ENCODE measurements at regions not wholly inside any gene's neighbourhood (a gene's known extent, or its start where the extent isn't known, plus 50 kb on each side); places are given as distances from the start of the nearest gene placed in this dataset.

GRCh38 chr14:42782754-42783153 lies 1176.1 kb downstream of the LRFN5 start:
- no peaks in the 10 kb centered on the region for H3K9me3 Mint-ChIP-seq (ENCODE audit: unreplicated experiment)
- H3K4me1 Mint-ChIP-seq (ENCODE audit: low read depth, unreplicated experiment): no peaks in the 10 kb centered on the region
- no peak overlapping the region for H3K4me3 Mint-ChIP-seq (ENCODE audit: unreplicated experiment)
- no peaks in the 10 kb centered on the region for H3K27me3 Mint-ChIP-seq (ENCODE audit: unreplicated experiment)
- TF ChIP-seq CTCF (IDR thresholded peaks at IDR 0.05; ENCODE audit: partially characterized antibody, unreplicated experiment): no peak
- no peak for DNase-seq
- H3K27ac Mint-ChIP-seq (ENCODE audit: unreplicated experiment): no peak overlapping the region
- peaks cover 9% of the 10 kb centered on the region for H3K36me3 Mint-ChIP-seq (ENCODE audit: unreplicated experiment)

- no peak overlapping the region for H3K27ac Mint-ChIP-seq (ENCODE audit: unreplicated experiment)
- TF ChIP-seq CTCF (IDR thresholded peaks at IDR 0.05; ENCODE audit: partially characterized antibody, unreplicated experiment): no peak
These were observed 1172.3 kb downstream of the LRFN5 start for GRCh38 chr14:42778984-42779383.

GRCh38 chr14:42750771-42751170 lies 1144.1 kb downstream of the LRFN5 start:
- no peak for DNase-seq
- H3K4me3 Mint-ChIP-seq (ENCODE audit: unreplicated experiment): no peak overlapping the region
- H3K9me3 Mint-ChIP-seq (ENCODE audit: unreplicated experiment): no peaks in the 10 kb centered on the region
- no peak overlapping the region for H3K27ac Mint-ChIP-seq (ENCODE audit: unreplicated experiment)
- no peaks in the 10 kb centered on the region for H3K27me3 Mint-ChIP-seq (ENCODE audit: unreplicated experiment)
- H3K36me3 Mint-ChIP-seq (ENCODE audit: unreplicated experiment): no peaks in the 10 kb centered on the region
- H3K4me1 Mint-ChIP-seq (ENCODE audit: low read depth, unreplicated experiment): no peaks in the 10 kb centered on the region
- TF ChIP-seq CTCF (IDR thresholded peaks at IDR 0.05; ENCODE audit: partially characterized antibody, unreplicated experiment): no peak

More at GRCh38 chr14:42778984-42779383, 1172.3 kb downstream of the LRFN5 start:
- Mint-ChIP-seq H3K4me3 (ENCODE audit: unreplicated experiment) (no peak overlapping the region), H3K9me3 (ENCODE audit: unreplicated experiment) (no peaks in the 10 kb centered on the region), H3K36me3 (ENCODE audit: unreplicated experiment) (no peaks in the 10 kb centered on the region), H3K27me3 (ENCODE audit: unreplicated experiment) (no peaks in the 10 kb centered on the region), H3K4me1 (ENCODE audit: low read depth, unreplicated experiment) (no peaks in the 10 kb centered on the region)
- no peak for DNase-seq

- no peak overlapping the region for H3K4me3 Mint-ChIP-seq (ENCODE audit: unreplicated experiment)
- no peak for TF ChIP-seq CTCF (IDR thresholded peaks at IDR 0.05; ENCODE audit: partially characterized antibody, unreplicated experiment)
- no peak overlapping the region for H3K27ac Mint-ChIP-seq (ENCODE audit: unreplicated experiment)
- no peaks in the 10 kb centered on the region for H3K4me1 Mint-ChIP-seq (ENCODE audit: low read depth, unreplicated experiment)
- no peaks in the 10 kb centered on the region for H3K36me3 Mint-ChIP-seq (ENCODE audit: unreplicated experiment)
- H3K9me3 Mint-ChIP-seq (ENCODE audit: unreplicated experiment): peaks cover 2% of the 10 kb centered on the region
- H3K27me3 Mint-ChIP-seq (ENCODE audit: unreplicated experiment): no peaks in the 10 kb centered on the region
- no peak for DNase-seq
These were observed 1135.4 kb downstream of the LRFN5 start for GRCh38 chr14:42742084-42742483.

GRCh38 chr14:42736408-42736807 lies 1129.7 kb downstream of the LRFN5 start:
- H3K36me3 Mint-ChIP-seq (ENCODE audit: unreplicated experiment): no peaks in the 10 kb centered on the region
- no peaks in the 10 kb centered on the region for H3K4me1 Mint-ChIP-seq (ENCODE audit: low read depth, unreplicated experiment)
- no peak overlapping the region for H3K27ac Mint-ChIP-seq (ENCODE audit: unreplicated experiment)
- no peaks in the 10 kb centered on the region for H3K9me3 Mint-ChIP-seq (ENCODE audit: unreplicated experiment)
- no peak for TF ChIP-seq CTCF (IDR thresholded peaks at IDR 0.05; ENCODE audit: partially characterized antibody, unreplicated experiment)
- no peak for DNase-seq
- no peaks in the 10 kb centered on the region for H3K27me3 Mint-ChIP-seq (ENCODE audit: unreplicated experiment)
- H3K4me3 Mint-ChIP-seq (ENCODE audit: unreplicated experiment): no peak overlapping the region
